Smooth muscle cell (in vitro differentiated cells): ENCODE measurements at regions not wholly inside any gene's neighbourhood (a gene's known extent, or its start where the extent isn't known, plus 50 kb on each side); places are given as distances from the start of the nearest gene placed in this dataset.
"Not testable (repeated sequence)": the region's sequence is repeated elsewhere in the genome, so short reads cannot be mapped to it uniquely, and the experiment has no call there.

Experiments used
- DNase-seq: peaks from one replicate; lab custom pipeline; 2025; ENCODE audit not compliant: unreplicated experiment; lab: John Stamatoyannopoulos, UW
- H2AFZ ChIP-seq: fragments of 200-600 bp; sonication (generic); 2 replicates; pipeline ENCODE4 v1.6.0; 2016; ENCODE audit warnings: antibody characterized with exemption, low read depth, mild to moderate bottlenecking
- H3F3A ChIP-seq: fragments of 200-600 bp; sonication (generic); 2 replicates; pipeline ENCODE4 v1.6.0; 2017; ENCODE audit warnings: antibody characterized with exemption, low read depth
- H3K27ac ChIP-seq: fragments of 200-600 bp; sonication (generic); 2 replicates; pipeline ENCODE4 v1.5.1; 2016; ENCODE audit warnings: low read depth, mild to moderate bottlenecking
- H3K27me3 ChIP-seq: fragments of 200-600 bp; sonication (generic); 2 replicates; pipeline ENCODE4 v1.6.1; 2016; ENCODE audit warnings: low read depth, mild to moderate bottlenecking
- H3K36me3 ChIP-seq: fragments of 200-600 bp; sonication (generic); 2 replicates; pipeline ENCODE4 v1.5.1; 2016; ENCODE audit warnings: low read depth
- H3K4me1 ChIP-seq: fragments of 200-600 bp; sonication (generic); 2 replicates; pipeline ENCODE4 v1.5.1; 2016; ENCODE audit warnings: low read depth
- H3K4me2 ChIP-seq: fragments of 200-600 bp; sonication (generic); 2 replicates; pipeline ENCODE4 v1.6.0; 2016; ENCODE audit warnings: mild to moderate bottlenecking
- H3K4me3 ChIP-seq: fragments of 200-600 bp; sonication (generic); 2 replicates; pipeline ENCODE4 v1.5.1; 2016; ENCODE audit warnings: mild to moderate bottlenecking
- H3K79me2 ChIP-seq: fragments of 200-600 bp; sonication (generic); 2 replicates; pipeline ENCODE4 v1.6.0; 2016; ENCODE audit warnings: low read depth, mild to moderate bottlenecking
- H3K9ac ChIP-seq: fragments of 200-600 bp; sonication (generic); 2 replicates; pipeline ENCODE4 v1.6.0; 2016; ENCODE audit warnings: low read depth
- H3K9me3 ChIP-seq: fragments of 200-600 bp; sonication (generic); replicated peaks from 2 replicates; pipeline ENCODE4 v1.5.1; 2016; ENCODE audit warnings: low read depth
- H4K20me1 ChIP-seq: fragments of 200-600 bp; sonication (generic); 2 replicates; pipeline ENCODE4 v1.6.0; 2016; ENCODE audit warnings: low read depth
- WGBS: methylation state at CpG from one replicate; pipeline ENCODE4 v1.1.7; 2016; ENCODE audit warnings: low lambda C conversion rate; 5-methylcytosine and 5-hydroxymethylcytosine counted together
- TF ChIP-seq, protein P1 (sequence below): fragments of 200-600 bp; sonication (generic); IDR thresholded peaks from 2 replicates; pipeline ENCODE4 v1.5.1; 2017; ENCODE audit warnings: borderline replicate concordance, mild to moderate bottlenecking, antibody characterized with exemption; ENCODE audit not compliant: insufficient read depth, poor library complexity, severe bottlenecking

DNA sequence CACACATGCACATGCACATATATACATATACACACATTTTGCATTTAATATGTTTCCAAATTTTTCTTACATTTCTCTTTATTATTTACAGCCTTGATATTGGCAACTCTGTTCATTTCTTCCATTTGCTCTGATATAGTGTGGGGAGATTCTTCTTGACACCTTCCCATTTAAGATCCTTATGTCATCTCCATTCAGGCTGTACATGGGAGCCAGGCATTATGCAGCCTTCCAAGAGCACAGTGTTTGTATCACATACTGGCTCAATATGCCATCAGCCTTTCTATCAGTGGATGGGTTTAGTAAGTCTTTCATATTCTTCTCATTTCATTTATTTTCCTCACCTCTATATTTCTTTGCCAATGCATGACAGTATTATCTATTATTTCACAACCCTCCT, 372.3 kb upstream of the FTMT start:
- no peaks in the 10 kb centered on the region for H3K9me3 ChIP-seq
- no peaks in the 10 kb centered on the region for H4K20me1 ChIP-seq
- no peak overlapping the region for H2AFZ ChIP-seq
- no peak overlapping the region for H3K27ac ChIP-seq
- TF ChIP-seq, protein P1, sequence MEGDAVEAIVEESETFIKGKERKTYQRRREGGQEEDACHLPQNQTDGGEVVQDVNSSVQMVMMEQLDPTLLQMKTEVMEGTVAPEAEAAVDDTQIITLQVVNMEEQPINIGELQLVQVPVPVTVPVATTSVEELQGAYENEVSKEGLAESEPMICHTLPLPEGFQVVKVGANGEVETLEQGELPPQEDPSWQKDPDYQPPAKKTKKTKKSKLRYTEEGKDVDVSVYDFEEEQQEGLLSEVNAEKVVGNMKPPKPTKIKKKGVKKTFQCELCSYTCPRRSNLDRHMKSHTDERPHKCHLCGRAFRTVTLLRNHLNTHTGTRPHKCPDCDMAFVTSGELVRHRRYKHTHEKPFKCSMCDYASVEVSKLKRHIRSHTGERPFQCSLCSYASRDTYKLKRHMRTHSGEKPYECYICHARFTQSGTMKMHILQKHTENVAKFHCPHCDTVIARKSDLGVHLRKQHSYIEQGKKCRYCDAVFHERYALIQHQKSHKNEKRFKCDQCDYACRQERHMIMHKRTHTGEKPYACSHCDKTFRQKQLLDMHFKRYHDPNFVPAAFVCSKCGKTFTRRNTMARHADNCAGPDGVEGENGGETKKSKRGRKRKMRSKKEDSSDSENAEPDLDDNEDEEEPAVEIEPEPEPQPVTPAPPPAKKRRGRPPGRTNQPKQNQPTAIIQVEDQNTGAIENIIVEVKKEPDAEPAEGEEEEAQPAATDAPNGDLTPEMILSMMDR = no peak
- H3K4me2 ChIP-seq = no peak overlapping the region
- DNase-seq = no peak
- H3K4me1 ChIP-seq = peaks cover 8% of the 10 kb centered on the region
- H3K36me3 ChIP-seq = no peaks in the 10 kb centered on the region
- H3K27me3 ChIP-seq = no peaks in the 10 kb centered on the region
- H3F3A ChIP-seq = no peaks in the 10 kb centered on the region
- H3K79me2 ChIP-seq = no peaks in the 10 kb centered on the region
- H3K9ac ChIP-seq = no peak overlapping the region
- no peak overlapping the region for H3K4me3 ChIP-seq

DNA sequence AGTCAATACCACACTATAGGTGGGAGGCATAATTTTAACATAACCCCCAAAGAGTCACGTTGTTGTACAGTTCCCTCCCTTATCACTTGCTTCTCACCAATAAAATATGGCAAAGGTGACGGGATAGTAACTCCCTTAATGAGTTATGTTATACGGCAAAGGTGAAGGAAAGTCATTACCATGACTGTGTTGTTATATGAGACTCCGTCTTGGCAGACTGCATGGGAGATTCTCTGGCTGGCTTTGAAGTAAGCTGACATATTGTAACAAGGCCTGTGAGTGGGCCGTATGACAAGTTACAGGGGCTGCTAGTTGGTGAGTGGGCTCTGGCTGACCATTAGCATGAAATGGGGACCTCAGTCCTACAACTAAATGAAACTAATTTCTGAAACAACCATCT, 366.4 kb upstream of the FTMT start:
- no peaks in the 10 kb centered on the region for H3K9me3 ChIP-seq
- no peak overlapping the region for H3K9ac ChIP-seq
- WGBS = 94% methylated on average over 5 of the region's 5 CpGs

DNA sequence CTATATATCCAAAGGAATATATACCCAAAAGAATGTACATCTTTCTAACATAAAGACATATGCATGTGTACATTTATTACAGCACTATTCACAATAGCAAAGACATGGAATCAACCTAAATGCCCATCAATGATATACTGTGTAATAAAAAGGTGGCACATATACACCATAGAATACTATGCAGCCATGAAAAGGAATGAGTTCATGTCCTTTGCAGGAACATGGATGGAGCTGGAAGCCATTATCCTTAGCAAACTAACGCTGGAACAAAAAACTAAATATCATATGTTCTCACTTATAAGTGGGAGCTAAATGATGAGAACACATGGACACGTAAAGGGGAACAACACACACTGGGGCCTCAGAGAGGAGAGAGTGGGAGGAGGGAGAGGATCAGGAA, 365.7 kb upstream of the FTMT start:
- H3K79me2 ChIP-seq, H3F3A ChIP-seq: not testable (repeated sequence)
- 88% methylated on average over 2 of the region's 2 CpGs for WGBS

More for the DNA sequence above, 366.4 kb upstream of the FTMT start:
- TF ChIP-seq, protein P1 = no peak
- no peak for DNase-seq
- Histone ChIP-seq H3K4me2 (no peak overlapping the region), H3K4me1 (no peaks in the 10 kb centered on the region), H4K20me1 (no peaks in the 10 kb centered on the region), H2AFZ (no peak overlapping the region), H3K36me3 (no peaks in the 10 kb centered on the region), H3K27me3 (no peaks in the 10 kb centered on the region), H3K79me2 (no peaks in the 10 kb centered on the region), H3F3A (no peaks in the 10 kb centered on the region), H3K4me3 (no peak overlapping the region), H3K27ac (no peak overlapping the region)

DNA sequence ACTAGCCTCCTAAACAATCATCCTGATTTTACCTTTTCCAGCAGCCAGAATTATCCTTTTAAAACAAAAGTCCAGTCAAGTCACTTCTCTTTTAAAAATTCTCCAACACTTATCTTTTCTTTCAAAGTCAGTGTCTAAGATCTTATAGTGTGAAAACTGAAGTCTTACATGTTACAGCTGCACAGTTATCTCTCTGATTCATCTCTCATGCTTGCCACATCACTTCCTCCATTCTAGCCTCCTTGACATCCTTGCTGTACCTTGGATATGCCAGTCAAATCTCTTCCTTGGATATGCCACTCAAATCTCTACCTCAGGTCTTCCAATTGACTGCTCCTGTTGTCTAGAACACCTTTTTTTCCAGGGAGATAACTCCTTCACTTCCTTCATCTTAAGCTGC, 361.7 kb upstream of the FTMT start:
- no peaks in the 10 kb centered on the region for H3K9me3 ChIP-seq
- no peaks in the 10 kb centered on the region for H4K20me1 ChIP-seq
- TF ChIP-seq, protein P1 = no peak
- no peaks in the 10 kb centered on the region for H3K36me3 ChIP-seq
- no peak overlapping the region for H3K27ac ChIP-seq
- no peaks in the 10 kb centered on the region for H3K79me2 ChIP-seq
- no peak overlapping the region for H3K4me3 ChIP-seq
- H3K4me2 ChIP-seq = no peak overlapping the region
- DNase-seq = no peak
- no peak overlapping the region for H3K9ac ChIP-seq
- no peaks in the 10 kb centered on the region for H3F3A ChIP-seq
- no peaks in the 10 kb centered on the region for H3K4me1 ChIP-seq
- no peak overlapping the region for H2AFZ ChIP-seq
- H3K27me3 ChIP-seq = no peaks in the 10 kb centered on the region

More for the DNA sequence above, 365.7 kb upstream of the FTMT start:
- not testable (repeated sequence) for H3K27me3 ChIP-seq, H3K4me1 ChIP-seq, H2AFZ ChIP-seq, H3K27ac ChIP-seq, H3K4me2 ChIP-seq, H4K20me1 ChIP-seq, DNase-seq, H3K4me3 ChIP-seq, H3K9ac ChIP-seq, H3K9me3 ChIP-seq, H3K36me3 ChIP-seq
